ENCODE measurements at regions not wholly inside any gene's neighbourhood (a gene's known extent, or its start where the extent isn't known, plus 50 kb on each side); places are given as distances from the start of the nearest gene placed in this dataset.

DNA sequence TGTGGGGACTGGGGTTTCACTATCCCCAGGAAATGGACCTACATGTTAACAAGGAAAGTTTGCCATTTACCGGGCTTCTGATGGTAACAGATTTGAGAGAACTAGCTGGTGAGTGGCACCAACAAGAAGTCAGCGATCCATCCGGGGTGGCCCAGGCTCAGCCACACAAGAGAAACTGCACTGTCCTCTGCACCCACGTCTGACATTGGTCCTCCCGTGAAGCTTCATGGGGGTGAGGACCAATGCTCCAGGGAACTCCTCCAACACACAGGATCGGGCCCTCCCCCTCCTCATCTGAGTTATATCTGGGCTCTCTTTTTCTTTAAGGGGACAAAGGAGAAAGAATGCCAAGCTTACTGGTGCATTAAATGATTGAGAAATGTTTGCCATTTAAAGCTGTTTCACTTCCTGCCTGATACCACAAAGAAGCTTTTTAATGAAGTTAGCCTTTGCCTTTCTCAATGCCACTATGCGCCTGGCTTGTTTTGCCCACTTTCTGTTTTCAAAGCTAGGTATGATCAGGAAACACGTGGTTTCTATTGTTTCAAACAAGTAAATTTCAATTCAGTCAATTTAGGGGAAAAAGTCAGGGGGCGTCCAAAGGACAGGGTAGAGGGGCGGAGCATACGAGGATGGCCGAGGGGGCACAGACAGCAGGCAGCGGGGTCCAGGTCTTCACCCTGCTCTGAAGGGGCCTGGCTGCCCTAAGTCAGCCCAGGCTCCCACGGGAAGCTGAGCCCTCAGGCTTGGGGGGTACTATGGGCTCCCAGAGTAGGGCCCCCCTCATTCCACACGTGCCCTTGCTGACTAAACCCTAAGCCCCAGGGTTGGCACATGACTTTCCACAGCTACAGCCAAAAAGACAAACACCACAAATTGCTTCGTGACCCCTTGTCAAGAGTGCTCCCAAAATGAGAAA, 204.0 kb upstream of the ID2 start:
- TF ChIP-seq ZEB2 (tag by site-specific recombination; IDR thresholded peaks at IDR 0.05): no peak
- no peak for TF ChIP-seq ZNF571 (tag by site-specific recombination; IDR thresholded peaks at IDR 0.05)
- TF ChIP-seq, protein P1, sequence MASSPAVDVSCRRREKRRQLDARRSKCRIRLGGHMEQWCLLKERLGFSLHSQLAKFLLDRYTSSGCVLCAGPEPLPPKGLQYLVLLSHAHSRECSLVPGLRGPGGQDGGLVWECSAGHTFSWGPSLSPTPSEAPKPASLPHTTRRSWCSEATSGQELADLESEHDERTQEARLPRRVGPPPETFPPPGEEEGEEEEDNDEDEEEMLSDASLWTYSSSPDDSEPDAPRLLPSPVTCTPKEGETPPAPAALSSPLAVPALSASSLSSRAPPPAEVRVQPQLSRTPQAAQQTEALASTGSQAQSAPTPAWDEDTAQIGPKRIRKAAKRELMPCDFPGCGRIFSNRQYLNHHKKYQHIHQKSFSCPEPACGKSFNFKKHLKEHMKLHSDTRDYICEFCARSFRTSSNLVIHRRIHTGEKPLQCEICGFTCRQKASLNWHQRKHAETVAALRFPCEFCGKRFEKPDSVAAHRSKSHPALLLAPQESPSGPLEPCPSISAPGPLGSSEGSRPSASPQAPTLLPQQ (tag by site-specific recombination; IDR thresholded peaks at IDR 0.05): no peak
- no peak for TF ChIP-seq SETDB1 (IDR thresholded peaks at IDR 0.05; ENCODE audit: insufficient read length, low read length)
